Pancreas (tissue), 10 donors: ENCODE measurements at regions not wholly inside any gene's neighbourhood (a gene's known extent, or its start where the extent isn't known, plus 50 kb on each side); places are given as distances from the start of the nearest gene placed in this dataset.

Experiments used
- ATAC-seq, 4 donors: fragments of 200-7000 bp; cut with Tn5 transposase; one replicate each; pipeline versions ENCODE4 v1.8.0 to v1.9.1; 2020; ENCODE audit warnings: mild to moderate bottlenecking in 4 of 4, moderate library complexity in 4 of 4
- DNase-seq, 6 donors: peaks; one replicate each; pipeline ENCODE4 v3.0.0-alpha.2; 2020
- FAIRE-seq: peaks from 2 replicates; lab custom pipeline; 2012; peaks lifted over from hg19 to GRCh38; lab: Jason Lieb, UNC
- H3K27ac ChIP-seq, 4 donors: fragments of 200-600 bp; sonication (generic); 1 replicate in 3 of 4; 2 replicates in 1 of 4; pipeline versions ENCODE4 v1.5.0 to v1.8.0; 2020
- H3K27me3 ChIP-seq, 4 donors: fragments of 200-600 bp; one replicate each; pipeline ENCODE4 v1.8.0; 2021
- H3K36me3 ChIP-seq, 3 donors: fragments of 200-600 bp; sonication (generic) in 1 of 3; one replicate each; pipeline versions ENCODE4 v1.5.0 to v1.8.0; 2020 to 2021
- H3K4me1 ChIP-seq, 3 donors: fragments of 200-600 bp; one replicate each; pipeline ENCODE4 v1.8.0; 2021
- H3K4me3 ChIP-seq, 4 donors: fragments of 200-600 bp; sonication (generic) in 2 of 4; one replicate each; pipeline versions ENCODE4 v1.5.0 to v1.8.0; 2020 to 2021
- H3K9me3 ChIP-seq, 4 donors: fragments of 200-600 bp; one replicate each; pipeline ENCODE4 v1.8.0; 2021
- WGBS, 2 donors: extraction: QIAGEN DNeasy Blood & Tissue Kit; methylation state at CpG; one replicate each; pipeline ENCODE4 v1.1.7; 2013; 5-methylcytosine and 5-hydroxymethylcytosine counted together
- intact Hi-C, 3 donors: fragments of 100-400 bp; cut with DNase I; formaldehyde crosslinking; loops; one replicate each; pipeline versions ENCODE4 v1.11.1 to v1.14.2; 2022
- TF ChIP-seq, protein P1 (sequence below), 4 donors: fragments of 200-600 bp; sonication (generic) in 3 of 4; IDR thresholded peaks; one replicate each; pipeline versions ENCODE4 v1.5.0 to v1.8.0; 2021; ENCODE audit warnings: antibody characterized with exemption in 4 of 4
- donor health status: healthy with polysubstance abuse.
- donor health status: DM: no; HTN: no; CAD: no; lungs with moderate emphysema.
- donor health status: DM: no; HTN: no; CAD: no.
- donor health status: control.
- donor health status: control.
- donor health status: Bipolar disorder and iron deficiency.
- donor health status: DM: yes; HTN: yes; CAD: no.
- donor health status: DM: no; HTN: no; CAD: no.
- donor health status: DM: no; HTN: no; CAD: no.
- donor health status: DM: yes; HTN: yes; CAD: no.

DNA sequence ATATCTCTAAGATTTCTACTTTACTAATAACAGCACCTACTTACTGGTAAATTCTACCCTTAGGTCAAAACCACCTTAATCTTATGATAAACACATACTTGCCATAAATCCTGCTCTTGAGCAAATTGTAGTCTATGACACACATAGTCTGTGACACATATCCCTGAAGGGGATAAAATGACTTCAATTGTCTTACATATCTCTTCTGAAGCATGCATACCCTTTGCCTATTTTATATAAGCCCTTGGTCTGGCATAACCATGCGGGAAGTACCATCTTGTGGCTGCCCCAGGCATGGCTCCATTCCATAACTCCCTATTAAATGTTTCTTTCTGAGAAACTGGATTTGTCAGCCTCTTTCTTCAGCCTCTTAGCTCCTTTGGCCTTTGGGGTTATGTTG, 248.9 kb downstream of the SLC7A11 start:
- intact Hi-C loops: no loop called here
- no peaks in the 10 kb centered on the region for H3K27me3 ChIP-seq
- H3K27ac ChIP-seq: no peak overlapping the region
- WGBS, 2 donors: 88 to 97% methylated on average over 1 of the region's 1 CpG
- DNase-seq: no peak
- no peaks in the 10 kb centered on the region for H3K36me3 ChIP-seq
- TF ChIP-seq, protein P1, sequence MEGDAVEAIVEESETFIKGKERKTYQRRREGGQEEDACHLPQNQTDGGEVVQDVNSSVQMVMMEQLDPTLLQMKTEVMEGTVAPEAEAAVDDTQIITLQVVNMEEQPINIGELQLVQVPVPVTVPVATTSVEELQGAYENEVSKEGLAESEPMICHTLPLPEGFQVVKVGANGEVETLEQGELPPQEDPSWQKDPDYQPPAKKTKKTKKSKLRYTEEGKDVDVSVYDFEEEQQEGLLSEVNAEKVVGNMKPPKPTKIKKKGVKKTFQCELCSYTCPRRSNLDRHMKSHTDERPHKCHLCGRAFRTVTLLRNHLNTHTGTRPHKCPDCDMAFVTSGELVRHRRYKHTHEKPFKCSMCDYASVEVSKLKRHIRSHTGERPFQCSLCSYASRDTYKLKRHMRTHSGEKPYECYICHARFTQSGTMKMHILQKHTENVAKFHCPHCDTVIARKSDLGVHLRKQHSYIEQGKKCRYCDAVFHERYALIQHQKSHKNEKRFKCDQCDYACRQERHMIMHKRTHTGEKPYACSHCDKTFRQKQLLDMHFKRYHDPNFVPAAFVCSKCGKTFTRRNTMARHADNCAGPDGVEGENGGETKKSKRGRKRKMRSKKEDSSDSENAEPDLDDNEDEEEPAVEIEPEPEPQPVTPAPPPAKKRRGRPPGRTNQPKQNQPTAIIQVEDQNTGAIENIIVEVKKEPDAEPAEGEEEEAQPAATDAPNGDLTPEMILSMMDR (IDR thresholded peaks at IDR 0.05): no peak
- ATAC-seq: no peak
- no peak overlapping the region for H3K4me3 ChIP-seq
- no peak for FAIRE-seq
- no peaks in the 10 kb centered on the region for H3K9me3 ChIP-seq
- H3K4me1 ChIP-seq: no peaks in the 10 kb centered on the region

DNA sequence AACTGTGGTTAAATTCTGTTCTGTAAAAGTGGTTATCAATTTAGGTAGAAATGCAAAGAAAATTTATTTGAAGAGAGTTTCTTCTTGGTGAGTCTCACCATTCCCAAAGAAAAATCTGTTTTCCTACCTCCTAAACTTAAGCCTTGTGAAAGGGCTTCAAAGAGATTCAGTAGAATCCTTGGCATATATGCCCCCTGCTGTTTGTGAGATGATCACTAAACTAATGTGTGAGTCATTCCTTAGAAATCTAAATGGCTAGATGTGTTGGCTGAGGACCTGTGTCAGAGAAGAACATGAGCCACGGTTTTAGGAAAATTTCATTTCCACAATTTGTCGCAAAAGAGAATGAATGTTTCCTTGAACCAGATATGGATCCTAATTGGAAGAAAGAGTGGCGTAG, 260.9 kb downstream of the SLC7A11 start:
- Histone ChIP-seq H3K27me3 (peaks cover 0 to 2% (median 0%) of the 10 kb centered on the region in 4 donors), H3K36me3 (no peaks in the 10 kb centered on the region), H3K4me3 (no peak overlapping the region), H3K27ac (no peak overlapping the region), H3K4me1 (no peaks in the 10 kb centered on the region), H3K9me3 (no peaks in the 10 kb centered on the region)
- TF ChIP-seq, protein P1 (IDR thresholded peaks at IDR 0.05): no peak
- no peak for DNase-seq
- 83 to 89% methylated on average over 3 of the region's 3 CpGs for WGBS, 2 donors
- FAIRE-seq: no peak
- ATAC-seq: no peak
- intact Hi-C loops: no loop called here

DNA sequence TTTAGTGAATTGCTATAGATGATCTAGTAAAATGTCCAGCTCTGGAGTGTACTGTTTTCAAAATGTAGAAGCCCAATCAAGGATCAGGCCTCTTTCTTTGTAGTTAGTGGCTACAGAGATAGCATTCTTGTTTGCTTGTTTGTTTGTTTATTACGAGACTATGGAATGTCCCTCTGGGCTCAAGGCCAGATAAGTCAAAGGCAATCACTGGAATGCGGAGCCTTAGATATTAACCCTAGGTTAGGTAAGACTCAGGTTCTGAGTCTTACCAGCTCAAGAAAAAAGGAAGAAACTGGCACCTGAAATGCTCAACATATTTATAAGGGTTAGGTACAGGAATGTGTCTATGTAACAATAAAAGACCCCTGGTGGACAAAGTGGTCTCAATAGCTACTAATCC, 261.5 kb downstream of the SLC7A11 start:
- TF ChIP-seq, protein P1 (IDR thresholded peaks at IDR 0.05): no peak
- Histone ChIP-seq H3K36me3 (no peaks in the 10 kb centered on the region), H3K4me3 (no peak overlapping the region), H3K27ac (no peak overlapping the region), H3K27me3 (no peaks in the 10 kb centered on the region), H3K9me3 (no peaks in the 10 kb centered on the region), H3K4me1 (no peaks in the 10 kb centered on the region)
- intact Hi-C loops: no loop called here
- no peak for ATAC-seq
- no peak for DNase-seq
- FAIRE-seq: no peak
- WGBS, 2 donors: 23 to 45% methylated on average over 2 of the region's 2 CpGs

DNA sequence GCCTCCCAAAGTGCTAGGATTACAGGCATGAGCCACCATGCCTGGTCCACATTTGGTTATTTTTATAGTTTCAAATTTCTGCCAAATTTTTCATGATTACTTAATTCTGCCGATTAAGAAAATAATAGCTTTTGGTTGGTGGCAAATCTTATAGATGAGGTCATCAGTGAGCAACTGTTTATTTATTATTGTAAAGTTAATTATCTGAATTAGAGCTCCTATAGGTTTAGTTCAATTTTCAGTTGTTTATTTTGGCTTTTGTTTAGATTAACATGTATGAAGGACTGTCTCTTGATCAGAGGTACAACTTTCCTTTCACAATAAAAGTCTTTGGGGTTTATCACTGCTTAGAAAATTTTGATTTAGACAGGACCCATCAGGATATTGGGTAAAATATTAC, 262.2 kb downstream of the SLC7A11 start:
- H3K27me3 ChIP-seq: no peaks in the 10 kb centered on the region
- H3K36me3 ChIP-seq: no peaks in the 10 kb centered on the region
- 88 to 94% methylated on average over 1 of the region's 1 CpG for WGBS, 2 donors
- no peaks in the 10 kb centered on the region for H3K4me1 ChIP-seq
- no peaks in the 10 kb centered on the region for H3K9me3 ChIP-seq
- H3K27ac ChIP-seq: no peak overlapping the region
- FAIRE-seq: no peak
- H3K4me3 ChIP-seq: no peak overlapping the region
- no peak for ATAC-seq
- intact Hi-C loops: no loop called here
- no peak for DNase-seq
- TF ChIP-seq, protein P1 (IDR thresholded peaks at IDR 0.05): no peak

DNA sequence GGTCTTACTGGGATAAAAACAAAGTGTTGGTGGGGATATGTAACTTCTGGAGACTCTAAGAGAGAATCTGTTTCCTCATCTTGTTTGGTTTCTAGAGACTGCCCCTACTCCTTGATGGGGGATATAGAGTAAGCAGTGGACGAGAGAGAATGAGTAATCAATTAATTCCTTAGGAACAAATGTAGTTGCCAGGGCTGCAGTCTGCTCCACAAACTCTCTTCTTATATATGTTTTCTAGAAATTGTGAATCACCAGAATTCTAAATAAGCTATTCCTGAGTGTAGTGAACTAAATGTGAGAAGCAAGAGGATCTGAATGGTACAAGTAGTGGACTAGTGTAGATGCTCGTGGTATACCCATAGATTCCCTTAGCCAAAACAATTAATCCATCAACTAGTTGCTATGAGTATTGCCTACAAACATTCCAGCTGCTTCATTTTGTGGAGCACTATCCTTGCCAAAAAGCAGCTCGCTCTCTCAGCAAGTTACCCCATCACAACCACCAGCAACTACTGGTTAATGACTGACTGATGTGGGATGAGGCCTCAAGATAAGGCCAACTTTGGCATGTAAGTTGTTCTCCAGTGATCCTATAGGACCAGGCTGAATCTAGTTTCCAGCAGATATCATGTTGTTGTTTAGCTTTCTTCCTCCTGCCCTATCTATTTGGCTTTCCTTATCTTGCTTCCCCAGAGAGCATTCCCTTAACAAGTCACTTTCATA, 273.0 kb downstream of the SLC7A11 start:
- TF ChIP-seq, protein P1 (IDR thresholded peaks at IDR 0.05): no peak
- no peaks in the 10 kb centered on the region for H3K9me3 ChIP-seq
- H3K27me3 ChIP-seq: peaks cover 0 to 2% (median 0%) of the 10 kb centered on the region in 4 donors
- H3K36me3 ChIP-seq: no peaks in the 10 kb centered on the region
- 44 to 61% methylated on average over 3 of the region's 3 CpGs for whole genome bisulfite sequencing, 2 donors
- no peak overlapping the region for H3K27ac ChIP-seq
- no peak for FAIRE-seq
- intact Hi-C loops: no loop called here
- no peak for ATAC-seq
- no peak for DNase-seq
- no peak overlapping the region for H3K4me3 ChIP-seq
- H3K4me1 ChIP-seq: no peaks in the 10 kb centered on the region
